Heart right ventricle (tissue), 16 donors: ENCODE measurements at regions not wholly inside any gene's neighbourhood (a gene's known extent, or its start where the extent isn't known, plus 50 kb on each side); places are given as distances from the start of the nearest gene placed in this dataset.

Experiments
- ATAC-seq, 8 donors: fragments of 200-7000 bp; cut with Tn5 transposase; one replicate each; pipeline ENCODE4 v1.9.1; 2020; ENCODE audit warnings: mild to moderate bottlenecking in 8 of 8, moderate library complexity in 8 of 8, moderate number of reproducible peaks in 1 of 8
- DNase-seq, 2 donors: peaks; one replicate each; pipeline ENCODE4 v3.0.0-alpha.2; 2020
- H3K27ac ChIP-seq, 10 donors: fragments of 200-600 bp; sonication (generic) in 2 of 10; one replicate each; pipeline versions ENCODE4 v1.5.0 to v1.8.0; 2020 to 2022; ENCODE audit warnings: mild to moderate bottlenecking in 3 of 10
- H3K27me3 ChIP-seq, 7 donors: fragments of 200-600 bp; one replicate each; pipeline ENCODE4 v1.8.0; 2021 to 2022; ENCODE audit warnings: mild to moderate bottlenecking in 2 of 7
- H3K36me3 ChIP-seq, 9 donors: fragments of 200-600 bp; sonication (generic) in 1 of 9; one replicate each; pipeline versions ENCODE4 v1.5.0 to v1.8.0; 2020 to 2022; ENCODE audit warnings: mild to moderate bottlenecking in 2 of 9
- H3K4me1 ChIP-seq, 9 donors: fragments of 200-600 bp; sonication (generic) in 1 of 9; one replicate each; pipeline versions ENCODE4 v1.5.0 to v1.8.0; 2020 to 2022; ENCODE audit warnings: mild to moderate bottlenecking in 4 of 9
- H3K4me3 ChIP-seq, 10 donors: fragments of 200-600 bp; sonication (generic) in 2 of 10; one replicate each; pipeline versions ENCODE4 v1.5.0 to v1.8.0; 2020 to 2022; ENCODE audit warnings: mild to moderate bottlenecking in 7 of 10, moderate library complexity in 2 of 10
- H3K9me3 ChIP-seq, 11 donors: fragments of 200-600 bp in 10 of 11; sonication (generic) in 2 of 11; one replicate each; pipeline versions ENCODE4 v1.5.0 to v1.8.0; 2013 to 2022; ENCODE audit warnings: mild to moderate bottlenecking in 2 of 11, control low read depth in 1 of 11, moderate library complexity in 1 of 11
- CTCF ChIP-seq, 9 donors: fragments of 200-600 bp; sonication (generic) in 2 of 9; IDR thresholded peaks; one replicate each; pipeline versions ENCODE4 v1.5.0 to v1.8.0; 2021 to 2022; ENCODE audit warnings: antibody characterized with exemption in 9 of 9, mild to moderate bottlenecking in 5 of 9, moderate library complexity in 1 of 9
- whole genome bisulfite sequencing, 2 donors: extraction: QIAGEN DNeasy Blood & Tissue Kit; methylation state at CpG; one replicate each; pipeline ENCODE4 v1.1.7; 2013; ENCODE audit warnings: inconsistent platforms in 1 of 2; 5-methylcytosine and 5-hydroxymethylcytosine counted together
- intact Hi-C, 10 donors: fragments of 100-400 bp; cut with DNase I; formaldehyde crosslinking; loops; one replicate each; pipeline versions ENCODE4 v1.11.1 to v1.14.2; 2022
- donor health status: Arrhythmogenic right ventricular cardiomyopathy.
- donor health status: ischemic (EF 13 %, LVEDD 7.1; RV severe dilation, severe dysfunction).
- donor health status: healthy with polysubstance abuse.
- donor health status: DM: no; HTN: yes; CAD: no.
- donor health status: DM: no; HTN: no; CAD: no.
- donor health status: ischemic (EF 25% LVEDD 6.9; RV normal size, moderate dysfunction).
- donor health status: ischemic (EF 25% LVEDD 5.7; RV mildly dilated, moderate dysfunction).
- donor health status: healthy.
- donor health status: DM: yes; HTN: yes; CAD: no.
- donor health status: Ischemic cardiomyopathy.
- donor health status: ischemic (EF 35%, LVEDD 5.7; RV mildly dilated, moderate dysfunction).
- donor health status: nonischemic (EF 11% LVEDD 7.7; RV severe dilation, severe dysfunction).
- donor health status: DM: yes; HTN: yes; CAD: no.
- donor health status: PGD.
- donor health status: ischemic (EF 29% LVEDD 5.4; RV normal size, mild dysfunction).
- donor health status: nonischemic (EF 23%, LVEDD 6.1; RV moderate dilation, normal function).

GRCh38 chr6:67237277-67237676 lies 1397.8 kb upstream of the ADGRB3 start:
- DNase-seq = no peak
- no peak overlapping the region for H3K27ac ChIP-seq
- H3K4me3 ChIP-seq = no peak overlapping the region
- no peaks in the 10 kb centered on the region for H3K27me3 ChIP-seq
- WGBS, 2 donors = 67 to 74% methylated on average over 1 of the region's 1 CpG
- peaks cover 0 to 14% (median 0%) of the 10 kb centered on the region in 11 donors for H3K9me3 ChIP-seq
- intact Hi-C loops = no loop called here
- ATAC-seq = no peak
- H3K4me1 ChIP-seq = no peaks in the 10 kb centered on the region
- no peak for TF ChIP-seq CTCF (IDR thresholded peaks at IDR 0.05)
- H3K36me3 ChIP-seq = no peaks in the 10 kb centered on the region

GRCh38 chr6:67231092-67231491 lies 1404.0 kb upstream of the ADGRB3 start:
- 94 to 100% methylated on average over 1 of the region's 1 CpG for WGBS, 2 donors
- H3K27ac ChIP-seq = no peak overlapping the region
- intact Hi-C loops = no loop called here
- H3K27me3 ChIP-seq = no peaks in the 10 kb centered on the region
- H3K9me3 ChIP-seq = peaks cover 0 to 10% (median 0%) of the 10 kb centered on the region in 11 donors
- ATAC-seq = no peak
- DNase-seq = no peak
- H3K36me3 ChIP-seq = no peaks in the 10 kb centered on the region
- TF ChIP-seq CTCF (IDR thresholded peaks at IDR 0.05) = no peak
- H3K4me3 ChIP-seq = no peak overlapping the region
- no peaks in the 10 kb centered on the region for H3K4me1 ChIP-seq

GRCh38 chr6:67224989-67225388 lies 1410.1 kb upstream of the ADGRB3 start:
- no peaks in the 10 kb centered on the region for H3K4me1 ChIP-seq
- no peaks in the 10 kb centered on the region for H3K27me3 ChIP-seq
- no peak overlapping the region for H3K4me3 ChIP-seq
- H3K27ac ChIP-seq = no peak overlapping the region
- peaks cover 0 to 20% (median 0%) of the 10 kb centered on the region in 11 donors for H3K9me3 ChIP-seq
- WGBS, 2 donors = 46 to 59% methylated on average over 1 of the region's 1 CpG
- no peak for TF ChIP-seq CTCF (IDR thresholded peaks at IDR 0.05)
- no peaks in the 10 kb centered on the region for H3K36me3 ChIP-seq
- intact Hi-C loops = no loop called here
- DNase-seq = no peak
- ATAC-seq = no peak

- intact Hi-C loops = no loop called here
- Histone ChIP-seq H3K27me3 (no peaks in the 10 kb centered on the region), H3K9me3 (peaks cover 0 to 10% (median 0%) of the 10 kb centered on the region in 11 donors), H3K4me3 (no peak overlapping the region), H3K4me1 (no peaks in the 10 kb centered on the region), H3K36me3 (no peaks in the 10 kb centered on the region), H3K27ac (no peak overlapping the region)
- no peak for TF ChIP-seq CTCF (IDR thresholded peaks at IDR 0.05)
- 85 to 87% methylated on average over 3 of the region's 3 CpGs for WGBS, 2 donors
- no peak for ATAC-seq
- no peak for DNase-seq
Measured at GRCh38 chr6:67221226-67221625, 1413.9 kb upstream of the ADGRB3 start.
